ENCODE measurements at regions not wholly inside any gene's neighbourhood (a gene's known extent, or its start where the extent isn't known, plus 50 kb on each side); places are given as distances from the start of the nearest gene placed in this dataset.
"Not testable (repeated sequence)": the region's sequence is repeated elsewhere in the genome, so short reads cannot be mapped to it uniquely, and the experiment has no call there.

- DNase-seq (ENCODE audit: low spot score) = no peak
These were observed 63.5 kb downstream of the PCDH18 start for GRCh38 chr4:137468836-137469235.

DNA sequence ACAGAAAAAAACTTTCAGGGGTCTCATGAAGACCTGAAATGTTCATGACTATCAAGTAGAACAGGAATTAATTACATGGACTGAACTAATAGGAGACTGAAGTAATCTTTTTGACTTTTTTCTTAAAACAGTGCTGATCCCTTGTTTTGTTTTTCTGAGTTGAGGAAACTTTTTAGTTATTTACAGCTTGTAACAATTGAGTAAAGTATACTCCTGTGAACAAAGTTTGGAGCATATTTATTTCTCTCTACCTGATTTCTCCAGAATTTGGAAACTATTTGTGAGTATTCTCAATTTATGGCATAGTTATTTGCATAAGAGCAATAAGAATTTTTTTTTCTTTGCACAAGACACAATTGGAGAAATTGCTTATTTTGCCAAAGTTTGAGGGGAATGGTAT lies 64.8 kb downstream of the PCDH18 start:
- DNase-seq (ENCODE audit: low spot score) = no peak

DNA sequence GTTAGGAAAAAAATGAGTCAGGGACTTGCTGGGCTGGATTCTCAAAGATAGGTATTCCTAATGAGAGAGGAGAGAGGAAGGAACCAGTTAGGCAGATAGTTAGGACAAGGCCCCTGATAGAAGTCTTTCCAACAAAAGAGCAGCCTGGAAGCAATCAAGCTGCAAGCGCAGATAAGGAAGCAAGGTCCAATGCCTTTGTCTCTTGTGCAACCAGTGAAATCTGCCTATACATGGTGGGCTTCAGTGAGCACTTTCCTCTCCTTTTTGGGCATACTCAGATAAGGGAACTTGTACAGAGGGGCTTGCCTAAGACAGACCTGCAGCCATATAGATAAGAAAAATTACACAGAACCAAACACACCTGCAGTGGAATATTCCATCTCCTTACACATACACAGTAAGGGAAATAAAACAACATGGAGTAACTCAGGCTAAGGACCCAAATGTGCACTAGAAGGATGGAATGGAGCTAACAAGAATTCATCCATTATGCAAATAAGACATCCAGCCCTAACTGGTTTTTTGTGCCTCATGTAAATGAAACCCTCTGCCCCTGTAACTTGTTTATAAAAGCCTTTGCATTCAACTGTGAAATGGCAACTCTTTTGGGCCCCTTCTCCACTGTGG lies 68.8 kb downstream of the PCDH18 start:
- no peak for DNase-seq (ENCODE audit: low spot score)

GRCh38 chr4:137455647-137456321 lies 76.5 kb downstream of the PCDH18 start:
- no peak for DNase-seq (ENCODE audit: low spot score)

GRCh38 chr4:137454767-137455166 lies 77.5 kb downstream of the PCDH18 start:
- no peak for DNase-seq (ENCODE audit: low spot score)

DNA sequence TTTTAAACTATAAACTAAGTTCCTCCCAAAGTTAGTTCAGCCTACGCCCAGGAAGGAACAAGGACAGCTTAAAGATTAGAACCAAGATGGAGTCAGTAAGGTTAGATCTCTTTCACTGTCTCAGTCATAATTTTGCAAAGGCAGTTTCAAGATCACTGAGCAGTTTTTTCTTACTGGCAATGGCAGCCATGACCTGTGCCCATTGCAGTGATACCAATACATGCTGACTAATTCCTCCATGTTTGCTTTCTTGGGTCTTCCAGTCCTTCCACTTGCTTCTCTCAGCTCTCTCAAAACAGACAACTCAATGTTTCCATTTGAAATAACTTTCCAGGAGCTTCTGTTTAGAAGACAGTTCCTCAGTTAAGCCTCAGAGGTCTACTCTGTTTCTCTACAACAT lies 79.5 kb downstream of the PCDH18 start:
- no peak for DNase-seq (ENCODE audit: low spot score)

GRCh38 chr4:137451172-137451825 lies 81.0 kb downstream of the PCDH18 start:
- DNase-seq (ENCODE audit: low spot score) = no peak

- no peak for DNase-seq (ENCODE audit: low spot score)
These were observed 83.9 kb downstream of the PCDH18 start for GRCh38 chr4:137448402-137448801.

GRCh38 chr4:137446071-137446470 lies 86.2 kb downstream of the PCDH18 start:
- no peak for DNase-seq (ENCODE audit: low spot score)

DNA sequence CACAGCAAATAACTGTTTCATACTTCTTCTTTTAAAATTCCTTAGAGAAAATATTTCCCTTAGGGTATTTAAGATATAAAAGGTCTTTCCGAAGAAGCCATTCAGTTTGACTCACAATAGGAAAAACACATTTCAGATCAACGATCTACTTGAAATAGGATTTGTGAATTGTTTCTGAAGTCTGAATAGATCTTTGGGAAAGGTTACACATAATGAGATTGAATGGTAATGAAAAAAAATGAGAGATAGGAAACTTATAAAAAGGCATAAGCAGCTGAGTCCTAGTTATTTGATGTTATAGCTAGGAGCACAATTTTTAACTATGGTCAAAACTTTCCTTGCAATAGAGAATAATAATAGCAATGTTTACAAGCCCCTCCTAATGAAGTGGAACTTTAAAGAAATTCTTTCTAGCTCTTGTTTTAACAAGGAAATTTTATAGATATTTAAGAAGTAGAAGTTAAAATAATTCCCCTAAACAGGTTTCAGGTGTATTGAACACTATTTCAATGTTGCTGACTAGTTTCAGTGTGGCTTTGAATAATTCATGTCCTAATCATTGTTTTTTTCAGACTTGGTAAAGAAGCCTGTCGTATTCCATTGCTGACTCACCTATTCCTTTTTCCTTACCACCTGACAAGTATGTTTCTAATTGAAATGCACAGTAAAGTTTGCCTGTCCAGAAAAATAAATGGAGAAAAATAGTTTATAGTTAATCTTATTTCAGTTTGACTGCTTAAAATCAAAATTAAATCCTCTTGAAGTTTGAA lies 89.1 kb downstream of the PCDH18 start:
- no peak for DNase-seq (ENCODE audit: low spot score)

- no peak for DNase-seq (ENCODE audit: low spot score)
These were observed 99.6 kb downstream of the PCDH18 start for GRCh38 chr4:137432446-137433311.

- no peak for DNase-seq (ENCODE audit: low spot score)
These were observed 102.1 kb downstream of the PCDH18 start for GRCh38 chr4:137430171-137430570.

- DNase-seq (ENCODE audit: low spot score) = no peak
These were observed 104.9 kb downstream of the PCDH18 start for GRCh38 chr4:137427411-137427810.

DNA sequence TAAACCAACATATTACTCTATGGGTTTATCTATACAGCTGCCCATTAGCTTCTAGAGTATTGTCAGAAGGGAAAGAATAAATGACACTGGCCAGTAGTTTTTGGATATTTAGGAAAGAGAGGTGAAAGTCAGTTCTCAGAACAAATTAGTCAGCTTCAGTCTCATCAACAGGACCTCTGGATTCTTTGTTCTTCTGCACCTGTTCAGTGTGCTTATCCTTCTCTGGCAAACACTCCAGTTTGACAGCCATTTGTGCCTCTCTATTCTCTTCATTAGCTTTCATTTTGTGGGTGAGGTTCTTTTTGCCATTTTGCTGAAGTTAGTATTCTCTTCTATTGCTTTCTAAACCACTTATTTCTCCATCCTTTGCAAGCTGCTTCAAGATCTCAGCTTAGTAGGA lies 107.0 kb downstream of the PCDH18 start:
- no peak for DNase-seq (ENCODE audit: low spot score)

GRCh38 chr4:137422666-137423065 lies 109.6 kb downstream of the PCDH18 start:
- no peak for DNase-seq (ENCODE audit: low spot score)

DNA sequence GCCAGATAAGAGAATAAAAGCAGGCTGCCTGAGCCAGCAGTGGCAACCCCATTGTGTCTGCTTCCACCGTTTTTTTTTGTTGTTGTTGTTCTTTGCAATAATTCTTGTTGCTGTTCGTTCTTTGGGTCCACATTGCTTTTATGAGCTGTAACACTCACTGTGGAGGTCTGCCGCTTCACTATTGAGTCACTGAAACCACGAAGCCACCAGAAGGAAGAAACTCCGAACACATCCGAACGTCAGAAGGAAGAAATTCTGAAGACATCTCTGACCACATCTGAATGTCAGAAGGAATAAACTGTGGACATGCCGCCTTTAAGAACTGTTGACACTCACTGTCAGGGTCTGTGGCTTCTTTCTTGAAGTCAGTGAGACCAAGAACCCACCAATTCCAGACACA lies 110.5 kb downstream of the PCDH18 start:
- no peak for DNase-seq (ENCODE audit: low spot score)

DNA sequence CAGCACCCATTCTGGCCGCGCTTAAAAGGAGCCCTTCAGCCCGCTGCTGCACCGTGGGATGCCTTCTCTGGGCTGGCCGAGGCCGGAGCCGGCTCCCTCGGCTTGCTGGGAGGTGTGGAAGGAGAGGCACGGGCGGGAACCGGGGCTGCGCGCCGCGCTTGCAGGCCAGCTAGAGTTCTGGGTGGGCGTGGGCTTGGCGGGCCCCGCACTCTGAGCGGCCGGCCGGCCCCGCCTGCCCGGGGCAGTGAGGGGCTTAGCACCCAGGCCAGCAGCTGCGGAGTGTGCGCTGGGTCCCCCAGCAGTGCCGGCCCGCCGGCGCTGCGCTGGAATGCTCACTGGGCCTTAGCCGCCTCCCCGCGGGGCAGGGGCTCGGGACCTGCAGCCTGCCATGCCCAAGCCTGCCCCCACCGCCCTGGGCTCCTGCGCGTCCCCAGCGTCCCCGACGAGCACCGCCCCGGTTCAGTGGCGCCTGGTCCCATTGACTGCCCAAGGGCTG lies 111.3 kb downstream of the PCDH18 start:
- no peak for DNase-seq (ENCODE audit: low spot score)

GRCh38 chr4:137417676-137418075 lies 114.6 kb downstream of the PCDH18 start:
- no peak for DNase-seq (ENCODE audit: low spot score)

- no peak for DNase-seq (ENCODE audit: low spot score)
These were observed 117.5 kb downstream of the PCDH18 start for GRCh38 chr4:137414802-137415201.

DNA sequence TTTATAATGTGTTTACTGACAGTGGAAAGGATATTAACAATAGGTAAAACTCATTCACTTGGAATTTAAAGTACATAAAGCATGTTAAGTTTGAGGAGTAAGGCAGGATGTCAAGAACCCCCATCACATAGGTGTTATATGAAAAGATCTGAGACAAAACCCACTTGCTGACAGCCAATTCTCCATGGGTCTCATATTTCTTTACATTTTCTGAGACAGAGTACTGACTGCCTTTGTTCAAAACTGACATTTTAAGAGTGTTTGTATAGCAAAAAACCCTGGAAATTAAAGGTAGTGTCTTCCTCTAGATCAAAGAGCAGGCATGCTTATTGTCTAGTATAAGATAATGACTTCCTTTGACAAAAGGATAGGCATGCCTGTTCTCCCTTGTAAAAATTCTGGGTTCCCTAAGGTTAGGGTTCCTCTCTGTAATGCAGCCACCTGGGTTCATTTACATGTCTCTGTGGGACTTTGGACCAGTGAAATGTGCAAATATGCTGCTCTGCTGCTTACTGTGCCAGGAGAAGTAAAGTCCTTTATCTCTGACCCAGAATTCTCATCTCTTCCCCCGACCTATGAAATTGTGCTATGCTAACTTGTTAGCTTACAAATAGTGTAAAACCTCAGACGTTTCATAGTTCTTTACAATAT lies 123.6 kb downstream of the PCDH18 start:
- no peak for DNase-seq (ENCODE audit: low spot score)

GRCh38 chr4:137405833-137406232 lies 126.5 kb downstream of the PCDH18 start:
- not testable (repeated sequence) for DNase-seq (ENCODE audit: low spot score)

All from HuH-7 (cell line).